Activated gamma-delta T cell treated with anti-CD3 and anti-CD28 coated beads, Interleukin-2, amount 50 U/mL, for 16 hours (primary cell): ENCODE measurements at regions not wholly inside any gene's neighbourhood (a gene's known extent, or its start where the extent isn't known, plus 50 kb on each side); places are given as distances from the start of the nearest gene placed in this dataset.

Source experiments
- DNase-seq: peaks from one replicate; pipeline ENCODE4 v3.0.0-alpha.2; 2020; ENCODE audit warnings: low read depth

DNA sequence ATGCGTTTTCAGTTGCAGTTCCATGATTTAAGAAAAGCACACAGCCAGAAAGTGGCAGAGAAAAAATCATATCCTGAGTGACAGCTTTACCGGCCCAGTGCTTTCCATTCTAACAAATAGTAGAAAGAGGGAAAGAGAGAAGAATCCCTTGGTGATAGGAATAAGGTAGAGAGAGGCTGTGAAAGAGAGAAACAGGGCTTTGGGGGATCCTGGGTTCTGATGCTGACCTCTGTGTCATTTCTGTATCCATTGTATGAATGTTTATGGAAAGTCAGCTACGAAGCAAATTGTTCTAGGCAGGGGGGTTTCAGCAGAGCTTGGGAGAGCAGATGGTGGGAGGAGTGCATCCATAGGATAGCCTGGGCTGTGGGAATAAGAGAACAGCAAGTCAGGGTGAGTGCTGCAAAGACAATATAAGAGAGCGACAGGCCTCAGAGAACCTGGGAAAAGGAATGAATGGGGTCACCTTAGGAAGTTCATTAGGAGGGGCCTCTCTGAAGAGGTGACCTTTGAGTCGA lies 203.4 kb upstream of the TNP1 start:
- no peak for DNase-seq

DNA sequence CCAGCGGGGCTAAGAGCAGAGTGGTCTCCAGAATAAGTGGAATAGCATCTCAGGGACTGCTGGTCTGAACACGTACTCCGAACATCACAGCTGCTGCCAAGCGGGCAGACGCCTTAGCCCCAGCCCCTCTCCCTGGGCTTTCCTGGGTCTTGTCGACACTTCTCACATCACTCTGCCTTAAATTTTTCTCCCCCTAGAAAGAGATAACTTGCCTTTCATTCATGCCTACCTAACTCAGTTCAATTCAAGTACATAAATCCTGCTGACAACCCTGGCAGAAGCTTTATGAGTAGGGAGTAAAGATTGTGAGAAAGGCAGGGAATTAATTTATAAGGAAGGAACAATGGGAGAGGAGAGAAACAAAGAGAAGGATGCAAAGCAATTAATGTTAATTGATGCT lies 202.9 kb upstream of the TNP1 start:
- no peak for DNase-seq

DNA sequence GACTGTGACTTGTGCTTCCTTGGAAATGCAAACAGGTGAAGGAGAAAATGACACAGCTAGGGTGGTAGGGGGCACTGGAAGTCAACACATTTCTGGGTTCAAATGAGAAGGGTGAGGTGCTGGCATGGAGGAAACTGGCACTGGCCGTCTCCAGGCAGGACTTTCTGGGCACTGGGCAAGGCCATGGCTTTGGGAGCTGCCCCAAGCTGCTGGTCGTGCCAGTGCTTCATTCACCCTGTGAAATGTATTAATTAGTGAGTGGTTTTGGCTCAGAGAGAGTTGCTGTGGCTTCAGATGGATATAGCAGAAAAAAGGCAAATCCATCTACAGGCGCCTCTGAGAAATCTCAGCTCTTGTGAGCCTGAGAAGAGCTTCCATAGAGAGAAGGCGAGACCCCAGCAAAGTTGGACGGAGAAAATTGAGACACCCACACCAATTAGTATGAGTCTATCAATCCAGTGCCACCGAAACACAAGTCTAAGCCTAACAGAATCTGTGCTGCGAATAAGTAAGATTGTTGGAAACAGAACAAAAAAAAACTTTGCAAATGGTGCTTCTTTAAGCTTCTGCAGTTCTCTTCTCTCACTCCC lies 202.1 kb upstream of the TNP1 start:
- DNase-seq, result no peak

DNA sequence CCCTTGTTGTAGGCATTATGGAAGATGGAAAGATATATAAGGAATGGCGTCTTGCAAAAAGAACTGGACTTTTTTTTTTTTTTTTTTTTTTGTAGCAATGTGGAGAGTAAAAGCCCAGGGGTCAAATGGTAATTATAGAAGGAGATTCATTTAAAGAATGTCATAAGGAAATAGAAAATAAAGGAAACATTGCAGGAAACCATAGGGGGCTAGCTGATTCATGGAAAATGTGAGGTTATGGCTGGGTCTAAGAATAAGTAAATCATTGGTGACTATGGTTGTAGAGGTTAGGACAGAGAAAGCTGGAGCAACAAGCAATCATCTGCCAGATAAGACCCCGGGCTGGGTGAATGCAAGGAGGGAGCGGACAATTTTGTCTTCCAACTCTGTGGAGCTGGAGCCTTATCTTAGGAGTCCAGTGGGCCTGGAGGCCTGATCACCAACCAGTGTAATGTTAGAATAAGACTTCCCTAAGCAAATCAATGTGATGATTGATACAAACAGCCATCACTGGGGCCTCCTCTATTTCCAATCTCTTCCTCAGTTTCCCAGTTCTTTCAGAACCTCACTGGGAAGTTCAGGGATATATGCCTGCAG lies 201.2 kb upstream of the TNP1 start:
- no peak for DNase-seq

DNA sequence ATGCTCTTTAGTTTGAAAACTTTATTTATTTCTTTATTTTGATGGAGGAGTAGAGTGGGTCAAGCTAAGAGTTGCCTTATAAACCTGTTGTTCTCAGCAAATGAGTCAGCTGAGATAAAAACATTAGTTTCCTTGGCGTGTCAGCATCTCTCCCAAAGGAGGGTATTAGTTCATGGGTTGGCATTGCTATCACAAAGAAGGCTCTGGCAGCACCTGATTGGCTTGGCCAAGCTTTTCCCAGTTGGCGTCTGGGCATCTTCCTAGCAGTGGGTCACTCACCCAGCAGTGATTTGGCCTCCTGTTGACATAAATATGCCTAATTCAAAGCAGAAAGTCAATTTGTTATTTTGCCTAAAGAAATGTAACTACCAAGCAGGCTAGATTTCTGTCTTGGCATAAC lies 200.7 kb upstream of the TNP1 start:
- no peak for DNase-seq

DNA sequence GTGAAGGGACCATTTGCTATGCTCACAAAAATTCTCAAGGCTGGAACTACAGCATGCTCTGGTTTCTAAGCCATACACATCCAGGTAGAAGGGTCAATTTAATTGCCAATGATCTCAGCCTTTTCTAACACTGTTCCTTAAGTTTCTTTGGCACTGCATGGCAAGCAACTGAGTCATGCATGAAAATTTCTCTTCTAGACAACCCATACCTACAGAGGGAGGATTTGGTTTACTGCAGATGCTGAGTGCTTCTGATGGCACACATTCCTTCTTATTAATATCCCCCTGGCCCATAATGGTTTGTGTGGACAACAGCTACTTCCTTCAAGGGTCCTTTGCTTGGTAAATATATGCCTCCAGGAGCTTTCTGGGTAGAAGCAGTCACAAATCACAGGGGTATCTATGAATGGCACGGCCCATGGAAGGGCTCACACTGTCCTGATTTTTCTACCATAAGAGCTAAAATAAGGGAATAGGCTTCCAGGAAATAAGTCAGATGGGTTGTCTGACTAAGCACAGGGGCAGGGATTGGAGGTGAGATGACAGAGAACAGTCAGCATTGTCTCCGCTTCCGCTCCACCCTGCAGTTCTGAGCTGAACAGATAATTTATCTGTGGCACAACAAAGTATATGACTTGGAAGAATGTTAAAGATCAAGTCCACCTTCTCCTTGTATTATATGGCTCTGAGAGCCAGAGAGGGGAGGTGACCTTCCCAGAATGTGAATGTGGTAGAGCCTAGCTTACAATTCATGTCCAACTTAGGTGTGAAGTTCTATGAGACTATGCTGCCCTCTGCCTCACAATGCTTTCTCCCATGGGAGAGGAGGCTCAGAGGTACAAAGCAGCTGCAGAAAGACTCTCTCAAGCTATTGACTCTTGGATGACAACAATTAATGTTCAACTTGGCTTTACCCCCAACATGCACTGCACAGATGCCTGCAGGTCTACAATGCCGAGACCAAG lies 199.2 kb upstream of the TNP1 start:
- DNase-seq, result no peak

DNA sequence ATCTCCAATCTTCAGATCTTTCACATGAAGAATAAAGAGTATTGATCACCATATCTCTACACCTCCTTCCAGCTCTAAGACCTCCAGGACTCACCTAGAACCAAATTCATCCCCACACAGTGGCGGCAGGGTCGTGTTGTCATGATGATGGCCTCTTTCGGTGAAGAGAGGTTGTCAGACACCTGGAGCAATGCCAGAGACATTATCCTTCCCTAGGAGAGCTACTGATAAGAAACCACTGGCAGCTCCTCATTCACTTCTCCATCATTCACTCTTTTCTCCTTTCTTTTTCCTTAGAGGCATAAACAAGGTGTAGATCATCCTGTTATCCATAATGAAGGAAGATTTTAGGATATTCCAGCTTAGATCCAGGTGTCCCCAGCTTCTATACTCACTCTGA lies 197.9 kb upstream of the TNP1 start:
- DNase-seq, result no peak

DNA sequence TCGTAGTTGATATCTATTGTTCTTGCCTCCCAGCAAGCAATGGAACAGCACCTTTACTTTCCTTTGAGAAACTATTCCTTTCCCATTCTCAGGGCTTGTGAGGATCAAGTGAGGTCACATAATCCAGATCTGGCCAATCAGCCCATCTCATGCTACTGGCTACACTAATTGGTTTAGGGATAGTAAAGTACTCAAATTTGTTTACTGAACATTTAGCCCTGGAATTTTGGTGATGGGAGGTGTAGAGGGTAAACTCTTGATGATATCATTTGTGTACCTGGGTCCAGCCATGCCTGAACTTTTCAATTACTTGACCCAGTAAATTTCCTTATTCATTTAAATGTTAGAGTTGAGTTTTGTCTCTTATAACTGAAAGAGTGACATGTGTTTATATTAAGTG lies 195.8 kb upstream of the TNP1 start:
- no peak for DNase-seq

DNA sequence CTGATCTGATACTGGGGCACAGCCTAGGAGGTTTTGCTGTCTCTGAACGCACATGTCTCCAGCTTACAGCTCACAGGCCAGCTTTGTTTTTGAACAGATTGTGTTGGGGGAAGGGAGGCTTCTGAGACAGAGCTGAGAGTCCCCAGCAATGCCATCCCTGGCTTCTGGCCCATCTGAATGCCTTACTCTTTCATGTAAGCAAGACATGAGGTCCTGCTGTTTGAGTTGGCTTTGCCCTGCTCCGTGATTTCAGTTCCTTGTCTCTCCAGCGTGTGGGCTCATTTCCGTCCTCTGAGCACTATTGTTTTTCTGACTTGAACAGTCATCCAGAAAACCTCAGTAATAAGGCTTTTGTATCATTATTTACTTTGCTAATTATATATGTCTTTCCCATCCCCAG lies 194.9 kb upstream of the TNP1 start:
- no peak for DNase-seq

DNA sequence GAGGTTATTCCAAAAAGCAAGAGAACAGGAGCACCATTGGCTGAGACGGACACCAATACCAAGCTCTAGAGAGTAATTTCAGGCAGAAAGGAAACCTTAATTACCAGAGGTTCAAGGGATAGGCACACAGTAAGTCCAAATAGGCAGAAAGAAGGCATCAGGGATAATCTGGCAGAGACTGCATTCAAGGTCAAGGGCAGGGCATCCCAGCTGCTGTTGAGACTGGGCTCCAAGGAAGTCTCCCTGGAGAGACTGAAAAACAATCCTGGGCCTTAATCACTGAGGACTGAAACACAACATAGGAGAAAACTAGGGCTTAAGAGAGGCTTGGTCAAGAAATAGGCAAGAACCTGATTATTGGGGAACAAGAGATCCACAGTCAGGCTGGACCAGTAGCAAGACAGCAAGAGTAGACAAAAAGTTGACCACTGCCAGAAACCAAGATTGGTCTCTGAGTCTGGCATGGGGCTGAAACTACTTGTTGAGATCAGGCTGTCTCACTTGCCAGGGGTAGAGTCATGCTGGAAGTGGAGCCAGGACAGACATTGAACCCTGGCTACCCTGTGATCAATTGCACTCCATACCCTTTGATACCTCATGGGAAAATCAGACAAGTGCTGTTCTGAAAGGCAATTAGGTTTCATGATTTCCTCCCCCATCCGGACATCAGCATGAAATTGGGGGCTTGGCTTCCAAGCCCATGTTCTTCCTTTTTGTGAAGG lies 193.2 kb upstream of the TNP1 start:
- no peak for DNase-seq

DNA sequence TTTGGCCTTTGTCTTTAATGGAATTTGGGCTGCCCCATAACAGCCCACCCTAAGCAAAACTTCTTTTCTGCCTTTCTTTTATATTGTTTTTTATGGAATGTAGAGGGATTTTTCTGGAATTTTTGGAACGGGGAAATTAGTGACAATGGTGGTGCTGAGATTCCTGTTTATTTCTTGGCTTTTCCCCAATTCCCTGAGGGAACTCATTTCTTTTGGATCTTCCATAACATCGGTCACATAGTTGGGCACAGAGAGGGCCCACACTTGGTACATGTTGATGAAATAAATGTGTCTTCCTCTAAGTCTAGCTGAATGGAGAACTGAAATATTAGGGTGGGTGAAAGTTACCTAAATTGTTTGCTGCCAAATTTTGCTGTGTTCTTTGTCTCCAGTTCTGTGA lies 191.6 kb upstream of the TNP1 start:
- DNase-seq, result no peak

DNA sequence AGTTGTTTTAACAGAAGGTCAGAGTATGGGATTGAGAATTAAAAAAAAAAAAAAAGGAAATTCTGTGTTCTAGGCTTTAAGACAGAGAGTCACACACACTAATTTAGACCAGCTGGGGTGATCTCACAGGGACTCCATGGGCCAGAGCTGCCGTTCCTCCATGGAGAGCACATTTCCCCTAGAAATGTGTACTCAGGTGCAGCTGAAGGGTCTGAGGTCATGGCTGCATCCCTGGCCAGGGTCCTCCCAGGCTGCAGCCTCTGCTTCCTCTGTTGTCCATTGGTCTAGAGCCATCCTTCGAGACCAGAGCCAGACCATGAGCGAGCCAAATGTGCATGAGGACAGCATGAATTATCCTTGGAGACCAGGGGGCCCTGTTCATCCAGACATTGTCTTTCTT lies 190.1 kb upstream of the TNP1 start:
- DNase-seq, result no peak

DNA sequence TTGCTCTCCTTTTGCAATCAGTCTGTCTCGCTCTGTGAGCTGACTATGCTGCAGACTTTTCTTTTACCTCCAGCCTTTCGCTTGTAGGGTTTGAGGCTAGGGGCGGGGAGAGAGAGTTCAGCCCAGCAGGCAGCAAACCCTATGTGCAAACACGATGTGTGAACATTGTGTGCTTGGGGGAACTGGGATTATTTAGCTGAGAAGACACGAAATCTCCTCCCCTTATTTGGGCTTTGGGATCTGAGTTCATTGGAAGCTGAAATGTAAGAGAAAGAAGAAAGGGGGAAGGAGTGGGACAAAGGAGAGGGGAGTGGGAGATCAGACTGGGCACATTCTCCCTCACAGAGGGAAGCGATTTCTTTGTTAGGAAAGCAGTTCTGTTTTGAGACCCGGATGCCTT lies 189.6 kb upstream of the TNP1 start:
- DNase-seq, result no peak

DNA sequence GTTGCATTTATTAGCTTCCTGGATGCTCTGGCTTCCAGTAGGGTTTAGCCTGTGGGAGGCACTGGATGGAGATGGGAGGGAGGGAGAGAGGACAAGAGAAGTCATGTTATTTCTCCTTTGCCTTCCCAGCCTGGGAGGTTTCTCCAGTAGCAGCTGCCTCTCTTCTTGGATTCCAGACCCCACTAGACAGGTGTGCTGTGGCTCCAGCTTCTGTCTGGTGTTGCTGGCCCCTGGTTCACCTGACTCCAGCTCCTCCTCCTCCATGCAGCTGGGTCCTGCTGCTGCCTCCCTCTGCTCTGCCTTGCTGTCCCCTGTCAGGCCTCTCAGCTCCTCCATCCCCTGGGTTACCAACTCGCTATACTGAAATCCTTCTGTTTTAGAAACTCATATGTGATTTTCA lies 188.9 kb upstream of the TNP1 start:
- DNase-seq, result no peak

DNA sequence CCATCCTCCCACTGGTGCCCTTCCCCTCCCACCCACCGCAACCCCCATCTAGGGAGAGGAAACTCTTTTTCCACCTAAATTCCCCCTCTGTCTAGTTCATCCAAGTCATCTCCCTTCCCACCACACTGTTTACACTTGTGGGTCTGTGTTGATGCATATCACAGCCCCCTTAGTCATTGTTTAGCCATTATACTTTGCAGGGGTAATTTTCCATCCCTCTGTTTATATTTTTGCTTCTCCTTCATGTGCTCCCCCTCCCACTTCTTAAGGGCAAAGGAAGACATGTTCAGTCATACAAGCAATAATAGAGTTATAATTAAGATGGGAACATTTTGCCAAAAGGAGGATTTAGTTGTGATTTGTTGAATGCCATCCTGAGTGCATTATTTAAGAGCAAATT lies 187.8 kb upstream of the TNP1 start:
- DNase-seq, result no peak

DNA sequence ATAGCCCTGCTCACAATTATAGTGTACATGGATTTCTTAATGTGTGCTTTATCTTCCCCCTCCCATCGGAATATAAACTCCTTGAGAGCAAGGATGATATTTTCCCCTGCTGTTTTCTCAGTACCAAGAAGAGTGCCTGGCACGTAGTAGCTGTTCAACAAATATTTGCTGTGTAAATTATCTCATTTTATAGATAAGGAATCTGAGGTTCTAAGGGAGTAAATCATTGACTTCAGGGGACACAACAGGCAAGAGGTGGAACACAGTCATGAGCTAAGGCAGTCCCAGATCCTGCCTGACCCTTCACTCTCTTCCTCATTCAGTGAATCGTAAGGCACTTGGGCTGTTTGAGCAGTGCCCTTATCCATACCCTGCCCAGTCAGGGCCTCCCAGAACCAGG lies 187.3 kb upstream of the TNP1 start:
- DNase-seq, result no peak

DNA sequence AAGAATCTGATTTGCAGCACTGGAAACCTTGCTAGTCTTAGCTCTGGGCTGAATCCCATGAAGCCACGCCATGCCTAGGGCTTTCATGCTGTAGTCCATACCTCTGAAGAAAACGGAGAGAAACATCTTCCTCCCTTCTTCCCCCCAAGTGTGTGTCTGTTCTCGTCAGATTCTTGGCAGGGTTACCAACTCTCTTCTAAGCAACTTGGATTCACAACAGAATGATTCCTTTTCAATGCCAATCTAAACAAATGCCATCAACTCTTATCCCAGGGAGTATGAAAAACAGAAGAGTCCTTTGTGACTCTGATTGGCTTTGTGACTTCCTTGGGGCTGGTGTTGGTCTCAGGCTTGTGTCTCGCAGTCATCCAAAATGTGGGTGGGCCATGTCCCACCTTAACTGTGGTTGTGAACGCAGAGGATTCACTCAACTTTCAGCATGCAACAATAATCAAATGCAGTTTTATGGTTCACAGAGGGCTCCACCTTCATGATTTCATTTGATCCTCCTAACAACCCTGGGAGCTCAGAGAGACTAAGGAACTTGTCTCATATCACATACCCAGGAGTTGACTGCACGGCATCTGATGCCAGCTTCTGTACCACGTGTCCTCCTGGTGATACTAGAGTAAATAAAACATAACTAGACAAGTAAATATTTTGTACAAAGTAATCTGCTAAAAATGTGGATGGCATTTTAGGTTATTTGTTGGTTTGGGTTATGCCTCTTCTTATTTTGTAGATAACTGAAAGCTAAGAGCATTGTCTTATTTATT lies 186.0 kb upstream of the TNP1 start:
- no peak for DNase-seq

DNA sequence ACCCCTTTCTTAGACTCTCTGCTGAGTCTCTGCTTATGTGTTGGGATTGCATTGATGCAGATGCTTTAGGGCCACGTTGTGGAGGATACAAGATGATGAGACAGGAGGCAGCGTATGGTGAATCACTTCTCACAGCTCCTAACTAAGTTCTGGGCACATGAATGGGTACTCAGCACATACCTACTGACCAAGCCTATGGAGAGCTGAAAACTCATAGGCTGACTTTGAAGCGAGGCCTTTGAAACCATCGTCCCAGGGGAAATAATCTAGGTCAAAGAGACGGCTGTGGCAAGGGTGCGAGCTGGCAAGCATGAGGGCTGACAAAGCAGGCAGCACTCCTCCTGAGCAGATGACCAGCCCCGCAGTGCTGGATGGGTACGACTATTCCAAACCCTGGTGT lies 180.2 kb upstream of the TNP1 start:
- DNase-seq, result no peak

DNA sequence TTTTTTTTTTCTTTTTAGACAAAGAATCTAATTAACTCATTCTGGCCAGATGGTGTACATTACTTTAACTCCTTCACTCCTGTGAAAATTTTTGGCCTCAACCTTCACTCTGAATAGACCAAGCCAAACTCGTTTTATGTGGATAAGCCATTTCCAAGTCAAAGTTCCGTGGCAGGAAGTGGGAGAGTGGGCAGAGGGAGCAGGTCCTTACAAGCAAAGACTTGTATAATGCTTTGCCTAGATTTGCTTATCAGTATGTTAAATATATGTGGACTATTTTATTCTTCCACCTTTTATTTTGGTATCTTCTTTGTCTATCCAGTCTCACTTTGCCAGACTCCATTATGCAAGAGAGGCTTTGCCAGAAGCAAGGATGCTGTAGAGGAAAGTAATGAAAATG lies 178.1 kb upstream of the TNP1 start:
- DNase-seq, result no peak

DNA sequence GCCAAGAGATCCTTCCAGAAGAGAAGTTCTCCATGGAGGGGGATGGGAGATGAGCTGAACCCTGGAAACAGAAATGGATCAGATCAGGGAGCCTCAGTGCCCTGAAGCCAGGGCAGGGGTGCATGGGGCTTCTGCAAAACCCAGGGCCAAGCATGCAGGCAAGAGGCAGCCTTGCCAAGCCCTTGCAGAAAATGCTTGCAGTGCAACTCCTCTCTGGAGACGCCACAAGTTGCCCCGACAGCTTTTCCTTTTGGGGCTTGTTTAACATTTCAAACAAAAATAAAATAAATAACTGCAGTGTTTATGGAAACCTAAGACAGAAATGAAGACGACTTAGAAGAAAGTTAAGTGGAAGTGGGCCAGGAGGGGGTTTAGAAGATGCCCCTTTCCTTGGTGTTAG lies 177.5 kb upstream of the TNP1 start:
- DNase-seq, result no peak

DNA sequence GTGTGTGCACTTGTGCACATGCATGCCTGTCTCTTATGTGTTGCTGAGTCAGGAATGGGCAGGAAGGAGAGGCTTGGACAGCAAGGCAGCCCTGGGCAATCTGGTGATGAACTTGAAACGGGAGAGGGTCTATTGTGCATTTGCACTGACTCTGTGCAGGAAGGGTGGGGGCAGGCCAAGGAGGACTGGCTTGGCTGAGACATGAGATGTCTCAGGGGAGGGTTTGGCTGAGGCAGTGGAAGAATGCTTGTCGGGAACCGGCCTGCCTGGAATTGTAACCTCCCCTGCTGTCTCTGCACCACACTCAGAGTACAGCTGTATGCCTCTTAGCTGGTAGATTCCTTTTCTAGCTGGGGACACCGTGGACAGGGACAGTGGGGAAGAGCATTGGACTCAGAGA lies 176.1 kb upstream of the TNP1 start:
- no peak for DNase-seq

DNA sequence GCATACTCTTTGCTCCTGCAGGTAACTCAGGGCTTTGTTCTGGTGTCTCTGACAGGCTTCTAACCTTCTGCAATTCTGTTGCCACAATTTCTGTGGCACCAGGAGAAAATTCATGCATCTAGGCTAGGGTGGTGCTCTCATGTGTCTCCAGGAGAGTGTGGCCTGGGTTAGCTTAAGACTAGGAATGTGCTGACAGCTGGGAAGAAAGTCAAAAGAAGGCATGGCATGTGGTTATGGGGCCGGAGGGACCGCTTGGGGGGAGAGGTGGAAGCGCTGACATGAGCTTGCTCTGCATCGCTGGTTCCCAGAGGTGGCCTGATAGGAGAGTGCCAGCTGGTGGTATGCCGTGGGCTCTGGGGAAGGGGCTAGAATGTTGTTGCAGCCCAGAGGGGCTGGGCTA lies 173.3 kb upstream of the TNP1 start:
- DNase-seq, result no peak
